Lung (tissue), 9 donors: ENCODE measurements at regions not wholly inside any gene's neighbourhood (a gene's known extent, or its start where the extent isn't known, plus 50 kb on each side); places are given as distances from the start of the nearest gene placed in this dataset.
"Not testable (repeated sequence)": the region's sequence is repeated elsewhere in the genome, so short reads cannot be mapped to it uniquely, and the experiment has no call there.

ENCODE experiments used
- ATAC-seq: fragments of 200-7000 bp; cut with Tn5 transposase; one replicate; pipeline ENCODE4 v1.9.1; 2020; ENCODE audit warnings: moderate number of reproducible peaks; ENCODE audit not compliant: insufficient read depth, low FRiP score
- DNase-seq, 3 donors: peaks; one replicate each; pipeline ENCODE4 v3.0.0-alpha.2; 2013 to 2017
- H3K27ac ChIP-seq, 2 donors: one replicate each; pipeline ENCODE4 v1.5.1; 2013; ENCODE audit warnings: mild to moderate bottlenecking in 2 of 2, moderate library complexity in 2 of 2, control low read depth in 1 of 2, inconsistent platforms in 1 of 2, low read depth in 1 of 2, low read length in 1 of 2
- H3K27me3 ChIP-seq, 3 donors: one replicate each; pipeline ENCODE4 v1.5.1; 2013; ENCODE audit warnings: low read length in 2 of 3; ENCODE audit not compliant: control insufficient read depth in 3 of 3, insufficient read depth in 3 of 3
- H3K36me3 ChIP-seq, 4 donors: one replicate each; pipeline ENCODE4 v1.5.1; 2013; ENCODE audit warnings: low read length in 4 of 4, mild to moderate bottlenecking in 1 of 4, moderate library complexity in 1 of 4; ENCODE audit not compliant: control insufficient read depth in 4 of 4, insufficient read depth in 4 of 4
- H3K4me1 ChIP-seq, 5 donors: one replicate each; pipeline ENCODE4 v1.5.1; 2013; ENCODE audit warnings: low read length in 5 of 5, mild to moderate bottlenecking in 2 of 5, moderate library complexity in 1 of 5; ENCODE audit not compliant: control insufficient read depth in 5 of 5, insufficient read depth in 5 of 5
- H3K4me3 ChIP-seq: one replicate; pipeline ENCODE4 v1.5.1; 2013; ENCODE audit warnings: mild to moderate bottlenecking, control low read depth, moderate library complexity
- H3K9ac ChIP-seq, 2 donors: one replicate each; pipeline ENCODE4 v1.5.1; 2013; ENCODE audit warnings: low read length in 2 of 2, control low read depth in 1 of 2; ENCODE audit not compliant: insufficient read depth in 1 of 2
- H3K9me3 ChIP-seq, 4 donors: one replicate each; pipeline ENCODE4 v1.5.1; 2013; ENCODE audit warnings: low read length in 3 of 4, mild to moderate bottlenecking in 1 of 4, moderate library complexity in 1 of 4; ENCODE audit not compliant: control insufficient read depth in 4 of 4, insufficient read depth in 3 of 4
- WGBS, 2 donors: extraction: QIAGEN DNeasy Blood & Tissue Kit; methylation state at CpG; one replicate each; pipeline ENCODE4 v1.1.7; 2013; 5-methylcytosine and 5-hydroxymethylcytosine counted together
- donor health status: Bipolar disorder and iron deficiency.
- donor health status: healthy.
- donor health status: DM: yes; HTN: yes; CAD: no.

DNA sequence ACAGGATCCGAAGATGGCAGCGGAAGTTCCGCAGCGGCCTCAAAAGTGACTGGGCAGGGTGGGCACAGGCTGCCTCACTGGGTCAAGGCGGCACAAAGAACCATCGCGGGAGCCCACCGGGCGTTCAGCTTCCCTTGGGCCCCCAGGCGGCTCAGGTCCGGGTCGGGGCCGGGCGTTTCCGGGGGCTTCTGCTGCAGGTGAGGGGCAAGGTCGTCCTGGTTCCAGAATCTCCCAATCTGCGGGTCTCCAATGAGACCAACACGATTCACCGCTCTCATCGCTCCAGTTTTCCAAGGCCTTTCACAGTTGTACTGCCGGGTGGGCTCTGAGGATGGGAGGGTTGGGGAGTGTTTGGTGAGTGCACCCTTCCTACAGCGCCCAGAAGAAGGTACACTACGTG, 165.0 kb upstream of the NOTCH2NLA start:
- not testable (repeated sequence) for DNase-seq, H3K9me3 ChIP-seq, H3K36me3 ChIP-seq, H3K9ac ChIP-seq, H3K4me1 ChIP-seq, H3K4me3 ChIP-seq, ATAC-seq, H3K27ac ChIP-seq, H3K27me3 ChIP-seq
- 32 to 40% methylated on average over 14 to 18 of the region's 23 CpGs for WGBS, 2 donors

DNA sequence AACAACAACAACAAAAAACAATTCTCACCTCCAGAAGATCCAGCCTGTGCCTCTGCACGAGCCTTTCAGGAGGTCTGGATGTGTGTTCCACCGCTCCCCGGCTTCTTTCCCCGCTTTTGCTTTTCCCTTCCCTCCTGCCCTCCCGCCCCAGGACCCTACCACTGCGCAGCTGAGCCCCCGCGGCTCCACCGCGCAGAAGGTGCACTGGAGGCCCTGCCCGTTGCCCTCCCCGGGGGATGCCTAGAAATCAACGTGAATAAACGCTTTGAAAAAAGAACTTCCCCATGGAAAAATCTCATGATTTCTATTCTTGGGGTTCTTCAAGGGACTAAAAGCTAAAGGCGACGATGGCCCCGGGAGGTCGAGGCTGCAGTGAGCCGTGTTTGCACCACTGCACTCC, 164.3 kb upstream of the NOTCH2NLA start:
- H3K27ac ChIP-seq, H3K4me1 ChIP-seq, H3K4me3 ChIP-seq, H3K9me3 ChIP-seq, ATAC-seq, H3K9ac ChIP-seq, H3K36me3 ChIP-seq, H3K27me3 ChIP-seq, DNase-seq: not testable (repeated sequence)
- WGBS, 2 donors = 36 to 39% methylated on average over 17 to 19 of the region's 19 CpGs

DNA sequence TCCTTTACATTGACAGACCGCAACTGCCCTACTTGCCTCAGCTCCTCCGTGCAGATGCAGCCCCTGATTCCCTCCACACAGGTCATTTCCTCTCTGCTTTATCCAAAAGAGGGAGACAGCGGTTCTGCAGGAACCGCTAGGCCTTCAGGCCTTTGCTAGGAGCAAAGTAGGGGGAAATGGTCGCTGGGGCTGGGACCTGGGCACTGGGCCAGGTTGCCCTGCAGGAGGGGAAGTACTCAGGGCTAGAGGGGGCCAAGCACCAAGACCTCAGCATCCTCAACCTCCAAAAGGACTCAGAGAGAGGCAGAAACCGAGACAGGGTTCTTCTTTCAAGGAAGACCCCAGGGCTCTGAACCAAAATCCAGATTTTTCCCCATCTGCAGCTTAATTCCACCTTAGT, 160.4 kb upstream of the NOTCH2NLA start:
- not testable (repeated sequence) for H3K4me1 ChIP-seq, H3K4me3 ChIP-seq, H3K9me3 ChIP-seq, H3K9ac ChIP-seq, ATAC-seq, H3K27ac ChIP-seq, H3K36me3 ChIP-seq, DNase-seq, H3K27me3 ChIP-seq
- 36 to 58% methylated on average over 4 to 5 of the region's 6 CpGs for WGBS, 2 donors

DNA sequence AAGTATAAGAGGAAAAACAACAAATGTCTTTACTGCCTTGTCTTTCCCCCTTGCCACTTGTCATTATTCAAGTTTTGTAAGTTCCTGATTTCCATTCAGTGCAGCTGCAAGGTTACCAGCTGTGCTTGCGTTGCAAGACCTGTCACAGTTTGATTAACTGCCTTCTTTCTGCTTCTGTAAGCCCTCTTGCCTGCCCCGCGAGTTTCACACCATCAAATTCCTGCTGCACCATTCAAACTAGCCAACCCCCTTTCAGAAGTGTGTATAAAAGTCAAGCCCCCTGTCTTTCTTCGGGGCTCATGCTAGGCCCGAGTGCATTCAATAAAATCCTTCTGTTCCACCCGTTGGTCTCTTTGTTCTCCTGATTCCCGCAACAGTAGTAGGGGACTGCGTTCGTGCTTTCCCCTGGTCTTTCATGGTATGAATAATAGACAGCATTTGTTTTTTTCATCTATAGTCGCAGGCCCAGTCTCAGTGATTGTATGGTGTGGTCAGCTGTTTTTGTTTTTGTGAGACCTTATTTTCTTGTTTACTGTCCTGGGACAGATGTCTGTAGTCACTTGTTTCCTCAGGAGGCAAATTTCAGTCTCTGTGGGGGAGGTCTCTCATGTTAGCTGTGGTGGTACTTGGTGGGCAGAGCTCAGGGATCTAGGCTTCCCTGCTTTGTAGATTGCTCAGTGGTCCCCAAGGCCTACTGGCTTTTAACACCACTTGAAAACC, 159.1 kb upstream of the NOTCH2NLA start:
- H3K4me3 ChIP-seq, H3K36me3 ChIP-seq, H3K27me3 ChIP-seq, H3K9ac ChIP-seq, ATAC-seq, H3K9me3 ChIP-seq, H3K4me1 ChIP-seq: not testable (repeated sequence)
- 19 to 33% methylated on average over 7 to 9 of the region's 10 CpGs for WGBS, 2 donors
- peak; percentile 20 to 34 (median 27) for DNase-seq
- H3K27ac ChIP-seq = peak overlapping the region; percentile 9 to 63

DNA sequence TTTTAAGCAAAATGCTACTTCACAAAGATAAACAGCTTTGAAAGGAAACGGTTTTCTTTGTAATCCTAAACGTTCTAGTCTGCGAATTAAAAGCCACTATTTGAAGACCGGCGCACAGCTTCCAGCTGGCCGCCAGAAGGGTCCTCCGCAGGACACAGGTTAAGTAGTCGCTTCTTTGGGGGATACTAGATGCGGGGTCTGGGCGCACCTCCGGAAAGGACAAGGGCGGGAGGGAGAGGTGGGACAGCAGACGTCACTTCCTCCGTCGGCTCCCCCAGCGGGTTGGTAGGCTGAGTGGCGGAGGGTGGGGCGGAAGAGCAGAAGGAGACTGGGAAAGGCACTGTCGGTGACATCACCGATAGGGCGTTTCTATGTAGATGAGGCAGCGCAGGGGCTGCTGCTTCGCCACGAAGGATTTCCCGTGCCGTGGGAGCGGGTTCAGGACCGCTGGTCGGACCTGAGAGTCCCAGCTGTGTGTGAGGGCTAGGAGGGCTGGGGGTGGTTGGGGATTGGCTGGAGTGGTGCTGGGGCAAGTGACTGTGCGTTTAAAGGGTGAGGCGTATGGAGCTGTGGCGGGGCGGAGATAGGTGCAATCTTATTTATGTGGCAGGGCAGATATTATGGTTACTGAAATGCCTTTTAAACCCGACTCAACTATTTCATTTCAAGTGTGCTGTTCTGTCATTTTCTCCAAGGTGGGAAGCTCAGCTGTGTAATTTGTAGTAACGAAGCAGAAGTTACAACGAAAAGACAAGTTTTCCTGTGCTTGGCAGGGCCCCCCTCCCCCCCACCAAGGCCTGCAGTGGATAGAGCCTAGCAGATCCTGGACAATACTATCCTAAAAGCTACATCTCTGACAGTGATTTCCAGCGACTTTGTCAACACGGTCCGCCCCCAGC, 158.3 kb upstream of the NOTCH2NLA start:
- Histone ChIP-seq H3K27ac (peak overlapping the region; percentile 88 to 97), H3K9ac (peak overlapping the region; percentile 52 to 90)
- H3K36me3 ChIP-seq, H3K4me3 ChIP-seq, H3K9me3 ChIP-seq, H3K4me1 ChIP-seq, H3K27me3 ChIP-seq: not testable (repeated sequence)
- WGBS, 2 donors = 0 to 1% methylated on average over 24 to 29 of the region's 39 CpGs
- peak; percentile 85 to 96 (median 94) for DNase-seq
- peak; percentile 93 for ATAC-seq

DNA sequence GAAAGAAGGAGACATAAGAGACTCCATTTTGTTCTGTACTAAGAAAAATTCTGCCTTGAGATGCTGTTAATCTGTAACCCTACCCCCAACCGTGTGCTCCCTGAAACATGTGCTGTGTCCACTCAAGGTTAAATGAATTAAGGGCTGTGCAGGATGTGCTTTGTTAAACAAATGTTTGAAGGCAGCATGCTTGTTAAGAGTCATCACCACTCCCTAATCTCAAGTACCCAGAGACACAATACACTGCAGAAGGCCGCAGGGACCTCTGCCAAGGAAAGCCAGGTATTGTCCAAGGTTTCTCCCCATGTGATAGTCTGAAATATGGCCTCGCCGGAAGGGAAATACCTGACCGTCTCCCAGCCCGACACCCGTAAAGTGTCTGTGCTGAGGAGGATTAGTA, 152.4 kb upstream of the NOTCH2NLA start:
- WGBS, 2 donors = 35 to 65% methylated on average over 2 to 4 of the region's 7 CpGs
- H3K4me1 ChIP-seq, H3K36me3 ChIP-seq, H3K4me3 ChIP-seq, H3K27me3 ChIP-seq, DNase-seq, H3K9me3 ChIP-seq, H3K27ac ChIP-seq, ATAC-seq, H3K9ac ChIP-seq: not testable (repeated sequence)

DNA sequence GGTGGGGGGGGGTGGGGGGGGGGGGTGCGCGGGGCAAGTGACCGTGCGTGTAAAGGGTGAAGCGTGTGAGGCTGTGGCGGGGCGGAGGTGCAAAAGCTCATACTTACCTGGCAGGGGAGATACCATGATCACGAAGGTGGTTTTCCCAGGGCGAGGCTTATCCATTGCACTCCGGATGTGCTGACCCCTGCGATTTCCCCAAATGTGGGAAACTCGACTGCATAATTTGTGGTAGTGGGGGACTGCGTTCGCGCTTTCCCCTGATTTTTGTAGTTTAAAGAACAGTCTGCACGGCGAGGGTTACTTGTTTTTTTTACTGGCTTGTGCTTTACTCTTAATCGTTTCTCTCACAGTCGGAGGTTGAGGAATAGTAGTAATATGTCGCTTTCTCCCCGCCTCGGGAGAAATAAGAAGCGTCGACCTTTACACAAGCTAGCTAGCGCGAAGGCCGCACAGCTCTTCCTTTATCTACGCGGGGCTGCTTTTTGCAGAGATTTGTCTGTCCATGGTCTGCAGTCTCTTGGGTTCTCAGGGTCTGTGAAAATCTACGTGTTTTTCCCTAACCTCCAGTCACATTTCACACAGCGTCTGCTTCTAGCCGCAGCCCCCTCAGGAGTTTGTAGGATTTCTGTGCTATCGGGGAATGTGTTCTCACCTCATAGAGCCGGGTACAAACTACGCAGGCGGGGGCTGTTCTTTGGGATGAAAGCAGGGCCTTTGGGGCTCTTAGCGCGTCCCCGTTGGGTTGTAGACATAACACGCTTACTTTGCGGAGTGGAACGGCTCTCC, 148.1 kb upstream of the NOTCH2NLA start:
- H3K4me1 ChIP-seq, H3K4me3 ChIP-seq, H3K9me3 ChIP-seq, H3K36me3 ChIP-seq, H3K27me3 ChIP-seq: not testable (repeated sequence)
- H3K9ac ChIP-seq = peak overlapping the region; percentile 17 to 96
- ATAC-seq = peak; percentile 94
- 0 to 1% methylated on average over 33 to 40 of the region's 42 CpGs for WGBS, 2 donors
- H3K27ac ChIP-seq = peak overlapping the region; percentile 82 to 84
- DNase-seq = peak; percentile 85 to 98 (median 95)
